Right ventricle myocardium superior (tissue), 1 donor: ENCODE measurements at regions not wholly inside any gene's neighbourhood (a gene's known extent, or its start where the extent isn't known, plus 50 kb on each side); places are given as distances from the start of the nearest gene placed in this dataset.

Experiments
- ATAC-seq: fragments of 200-7000 bp; cut with Tn5 transposase; one replicate; pipeline ENCODE4 v1.9.1; 2020; ENCODE audit warnings: mild to moderate bottlenecking; ENCODE audit not compliant: poor library complexity
- DNase-seq: peaks from one replicate; pipeline ENCODE4 v3.0.0-alpha.2; 2020
- intact Hi-C: fragments of 100-400 bp; cut with DNase I; formaldehyde crosslinking; loops from one replicate; pipeline ENCODE4 v1.11.2; 2022
- donor health status: DM: no; HTN: yes; CAD: no; lungs with severe emphysema.

GRCh38 chr4:159487284-159487747, 384.4 kb downstream of the RAPGEF2 start:
- peak; percentile 88 for ATAC-seq
- intact Hi-C loops = no loop called here
- DNase-seq = no peak

GRCh38 chr4:159489646-159490045, 386.8 kb downstream of the RAPGEF2 start:
- no peak for ATAC-seq
- intact Hi-C loops = no loop called here
- no peak for DNase-seq

- DNase-seq (no peak), ATAC-seq (no peak)
- intact Hi-C loops = no loop called here
Observed at GRCh38 chr4:159495515-159496236, 392.8 kb downstream of the RAPGEF2 start.

- no peak for DNase-seq
- intact Hi-C loops = no loop called here
Observed at GRCh38 chr4:159496248-159496647, 393.4 kb downstream of the RAPGEF2 start.

GRCh38 chr4:159497936-159498335, 395.1 kb downstream of the RAPGEF2 start:
- intact Hi-C loops = no loop called here
- ATAC-seq = no peak
- no peak for DNase-seq

More at GRCh38 chr4:159496248-159496647, 393.4 kb downstream of the RAPGEF2 start:
- ATAC-seq = no peak

- intact Hi-C loops = no loop called here
Observed at GRCh38 chr4:159498446-159499115, 395.7 kb downstream of the RAPGEF2 start.

GRCh38 chr4:159500861-159501260, 398.0 kb downstream of the RAPGEF2 start:
- intact Hi-C loops = no loop called here
- no peak for ATAC-seq

More at GRCh38 chr4:159498446-159499115, 395.7 kb downstream of the RAPGEF2 start:
- ATAC-seq (no peak), DNase-seq (no peak)

GRCh38 chr4:159503236-159504008, 400.5 kb downstream of the RAPGEF2 start:
- ATAC-seq = no peak
- DNase-seq = no peak
- intact Hi-C loops = no loop called here

More at GRCh38 chr4:159500861-159501260, 398.0 kb downstream of the RAPGEF2 start:
- no peak for DNase-seq

GRCh38 chr4:159504684-159505083, 401.8 kb downstream of the RAPGEF2 start:
- ATAC-seq = no peak
- no peak for DNase-seq
- intact Hi-C loops = no loop called here

- intact Hi-C loops = no loop called here
- ATAC-seq = no peak
- no peak for DNase-seq
Observed at GRCh38 chr4:159505266-159505975, 402.5 kb downstream of the RAPGEF2 start.

- DNase-seq = no peak
- no peak for ATAC-seq
Observed at GRCh38 chr4:159506801-159507517, 404.1 kb downstream of the RAPGEF2 start.

GRCh38 chr4:159508917-159509500, 406.1 kb downstream of the RAPGEF2 start:
- intact Hi-C loops = no loop called here

More at GRCh38 chr4:159506801-159507517, 404.1 kb downstream of the RAPGEF2 start:
- intact Hi-C loops = no loop called here

GRCh38 chr4:159512348-159512747, 409.5 kb downstream of the RAPGEF2 start:
- DNase-seq (no peak), ATAC-seq (no peak)
- intact Hi-C loops = no loop called here

More at GRCh38 chr4:159508917-159509500, 406.1 kb downstream of the RAPGEF2 start:
- DNase-seq = no peak
- no peak for ATAC-seq

GRCh38 chr4:159515314-159516025, 412.6 kb downstream of the RAPGEF2 start:
- ATAC-seq = no peak
- no peak for DNase-seq
- intact Hi-C loops = no loop called here

- DNase-seq (no peak), ATAC-seq (no peak)
- intact Hi-C loops = no loop called here
Observed at GRCh38 chr4:159516556-159517140, 413.8 kb downstream of the RAPGEF2 start.

- intact Hi-C loops = no loop called here
- DNase-seq (no peak), ATAC-seq (no peak)
Observed at GRCh38 chr4:159520074-159520473, 417.2 kb downstream of the RAPGEF2 start.

- DNase-seq = no peak
- intact Hi-C loops = no loop called here
- no peak for ATAC-seq
Observed at GRCh38 chr4:159526172-159526571, 423.3 kb downstream of the RAPGEF2 start.
